Chondrocyte (in vitro differentiated cells): ENCODE measurements at regions not wholly inside any gene's neighbourhood (a gene's known extent, or its start where the extent isn't known, plus 50 kb on each side); places are given as distances from the start of the nearest gene placed in this dataset.
"Not testable (repeated sequence)": the region's sequence is repeated elsewhere in the genome, so short reads cannot be mapped to it uniquely, and the experiment has no call there.

Experiments
- DNase-seq: peaks from one replicate; pipeline ENCODE4 v3.0.0; 2021; ENCODE audit warnings: mixed read lengths, low spot score
- H3K27ac Mint-ChIP-seq: one replicate; pipeline ENCODE4 v1.8.0; 2021; ENCODE audit warnings: mild to moderate bottlenecking, moderate library complexity, mixed read lengths; ENCODE audit not compliant: unreplicated experiment
- H3K27me3 Mint-ChIP-seq: 2 replicates; pipeline ENCODE4 v1.8.0; 2021; ENCODE audit warnings: low read depth, mixed read lengths
- H3K36me3 Mint-ChIP-seq: 2 replicates; pipeline ENCODE4 v1.8.0; 2021; ENCODE audit warnings: low read depth, mixed read lengths
- H3K4me1 Mint-ChIP-seq: 2 replicates; pipeline ENCODE4 v1.8.0; 2021; ENCODE audit warnings: low read depth, mild to moderate bottlenecking, mixed read lengths
- H3K4me3 Mint-ChIP-seq: one replicate; pipeline ENCODE4 v1.8.0; 2021; ENCODE audit warnings: mild to moderate bottlenecking, moderate library complexity, mixed read lengths; ENCODE audit not compliant: unreplicated experiment
- H3K9me3 Mint-ChIP-seq: 2 replicates; pipeline ENCODE4 v1.8.0; 2021; ENCODE audit warnings: low read depth, mixed read lengths
- CTCF ChIP-seq: fragments of 200-600 bp; sonication (generic); IDR thresholded peaks from 2 replicates; pipeline ENCODE4 v1.5.0; 2021; ENCODE audit warnings: antibody characterized with exemption, mild to moderate bottlenecking, moderate library complexity

- no peak for TF ChIP-seq CTCF
- no peak for DNase-seq
- Mint-ChIP-seq H3K4me1 (no peaks in the 10 kb centered on the region), H3K4me3 (no peak overlapping the region), H3K27me3 (no peaks in the 10 kb centered on the region), H3K9me3 (no peaks in the 10 kb centered on the region), H3K36me3 (peaks cover 4% of the 10 kb centered on the region), H3K27ac (no peak overlapping the region)
Observed at GRCh38 chr17:83025636-83026280, 53.7 kb upstream of the METRNL start.

- H3K36me3 Mint-ChIP-seq: peaks cover 4% of the 10 kb centered on the region
- H3K4me1 Mint-ChIP-seq: no peaks in the 10 kb centered on the region
- TF ChIP-seq CTCF: no peak
- no peak for DNase-seq
- no peaks in the 10 kb centered on the region for H3K9me3 Mint-ChIP-seq
- H3K27me3 Mint-ChIP-seq: no peaks in the 10 kb centered on the region
- no peak overlapping the region for H3K4me3 Mint-ChIP-seq
- H3K27ac Mint-ChIP-seq: no peak overlapping the region
Observed at GRCh38 chr17:83026311-83026811, 53.0 kb upstream of the METRNL start.

- H3K27ac Mint-ChIP-seq, H3K27me3 Mint-ChIP-seq, H3K36me3 Mint-ChIP-seq, DNase-seq, H3K9me3 Mint-ChIP-seq, H3K4me3 Mint-ChIP-seq, H3K4me1 Mint-ChIP-seq: not testable (repeated sequence)
Observed at GRCh38 chr17:83026921-83027320, 52.5 kb upstream of the METRNL start.

GRCh38 chr17:83028851-83029250 is 50.6 kb upstream of the METRNL start:
- Mint-ChIP-seq H3K4me3 (no peak overlapping the region), H3K36me3 (peaks cover 6% of the 10 kb centered on the region), H3K27ac (no peak overlapping the region), H3K9me3 (no peaks in the 10 kb centered on the region), H3K4me1 (no peaks in the 10 kb centered on the region), H3K27me3 (no peaks in the 10 kb centered on the region)
- no peak for TF ChIP-seq CTCF
- DNase-seq: no peak

- Mint-ChIP-seq H3K27me3 (no peaks in the 10 kb centered on the region), H3K4me1 (no peaks in the 10 kb centered on the region), H3K9me3 (no peaks in the 10 kb centered on the region), H3K4me3 (no peak overlapping the region), H3K36me3 (peaks cover 6% of the 10 kb centered on the region), H3K27ac (no peak overlapping the region)
- TF ChIP-seq CTCF: no peak
- DNase-seq: no peak
Observed at GRCh38 chr17:83029571-83029970, 49.8 kb upstream of the METRNL start.
